Upper lobe of left lung (tissue), 4 donors: ENCODE measurements at regions not wholly inside any gene's neighbourhood (a gene's known extent, or its start where the extent isn't known, plus 50 kb on each side); places are given as distances from the start of the nearest gene placed in this dataset.

Experiments
- CTCF ChIP-seq, 6 experiments: fragments of 450-650 bp in 4 of 6; fragments of 200-600 bp in 2 of 6; sonication (generic) in 2 of 6; IDR thresholded peaks; one replicate each; pipeline ENCODE4 v1.5.1; 2016 to 2019; ENCODE audit warnings: antibody characterized with exemption in 6 of 6
- EP300 ChIP-seq, 4 donors: sonication (generic); formaldehyde crosslinking; IDR thresholded peaks; one replicate each; pipeline ENCODE4 v1.5.1; 2017; ENCODE audit warnings: antibody characterized with exemption in 4 of 4, control low read depth in 2 of 4
- POLR2A ChIP-seq, 4 donors: fragments of 450-650 bp; IDR thresholded peaks; one replicate each; pipeline ENCODE4 v1.5.1; 2016 to 2017; ENCODE audit warnings: antibody characterized with exemption in 4 of 4, mild to moderate bottlenecking in 2 of 4
- POLR2AphosphoS5 ChIP-seq, 2 donors: sonication (generic); formaldehyde crosslinking; IDR thresholded peaks; one replicate each; pipeline ENCODE4 v1.5.1; 2017; ENCODE audit warnings: antibody characterized with exemption in 2 of 2

GRCh38 chr10:120961795-120962755, 110.9 kb downstream of the WDR11 start:
- TF ChIP-seq CTCF (IDR thresholded peaks at IDR 0.05) (no peak), POLR2A (IDR thresholded peaks at IDR 0.05) (no peak), POLR2AphosphoS5 (IDR thresholded peaks at IDR 0.05) (no peak), EP300 (IDR thresholded peaks at IDR 0.05) (no peak)
